Naive thymus-derived CD4-positive, alpha-beta T cell (primary cell): ENCODE measurements at regions not wholly inside any gene's neighbourhood (a gene's known extent, or its start where the extent isn't known, plus 50 kb on each side); places are given as distances from the start of the nearest gene placed in this dataset.

Source experiments
- ATAC-seq: fragments of 150-1000 bp; cut with Tn5 transposase; 2 replicates; pipeline ENCODE4 v1.10.0; 2021; ENCODE audit warnings: mild to moderate bottlenecking, moderate library complexity
- CTCF ChIA-PET: fragments of 350-600 bp; sonication (Branson Sonifier 250); formaldehyde crosslinking; loops from one replicate; lab custom pipeline; 2021; ENCODE audit warnings: antibody characterized with exemption; lab: Charles Lee
- POLR2A ChIA-PET: fragments of 350-600 bp; sonication (Branson Sonifier 250); formaldehyde crosslinking; loops from one replicate; lab custom pipeline; 2021; ENCODE audit warnings: antibody characterized with exemption, inconsistent platforms; lab: Charles Lee
- DNase-seq, 9 donors: peaks; one replicate each; pipeline versions ENCODE4 v3.0.0 to v3.0.0-alpha.2; 2020 to 2022; ENCODE audit warnings: mixed read lengths in 1 of 9
- H3K27ac ChIP-seq: one replicate; pipeline ENCODE4 v1.7.0; 2013; ENCODE audit warnings: mild to moderate bottlenecking, low read depth, low read length, moderate library complexity
- H3K27me3 ChIP-seq, 2 donors: one replicate each; pipeline ENCODE4 v1.7.0; 2013; ENCODE audit warnings: low read length in 2 of 2, mild to moderate bottlenecking in 2 of 2, moderate library complexity in 2 of 2; ENCODE audit not compliant: control insufficient read depth in 2 of 2, insufficient read depth in 2 of 2
- H3K36me3 ChIP-seq, 3 experiments: 1 replicate in 2 of 3; 2 replicates in 1 of 3; pipeline ENCODE4 v1.7.0; 2013; ENCODE audit warnings: low read length in 3 of 3, mild to moderate bottlenecking in 3 of 3, moderate library complexity in 1 of 3; ENCODE audit not compliant: insufficient read depth in 3 of 3, control insufficient read depth in 2 of 3
- H3K4me1 ChIP-seq, 2 donors: one replicate each; pipeline ENCODE4 v1.7.0; 2013; ENCODE audit warnings: low read length in 2 of 2, mild to moderate bottlenecking in 2 of 2, moderate library complexity in 1 of 2; ENCODE audit not compliant: control insufficient read depth in 2 of 2, insufficient read depth in 2 of 2
- H3K4me3 ChIP-seq: 2 replicates; pipeline ENCODE4 v1.7.0; 2013; ENCODE audit warnings: mild to moderate bottlenecking, low read length
- H3K9me3 ChIP-seq, 3 experiments: 1 replicate in 2 of 3; 2 replicates in 1 of 3; pipeline ENCODE4 v1.7.0; 2013; ENCODE audit warnings: low read length in 3 of 3; ENCODE audit not compliant: control insufficient read depth in 2 of 3
- H3K27ac Mint-ChIP-seq, 9 donors: one replicate each; pipeline ENCODE4 v1.8.0; 2020 to 2022; ENCODE audit warnings: mixed read lengths in 9 of 9, mild to moderate bottlenecking in 8 of 9, moderate library complexity in 5 of 9, inconsistent platforms in 2 of 9
- H3K27me3 Mint-ChIP-seq, 5 donors: one replicate each; pipeline ENCODE4 v1.8.0; 2021 to 2022; ENCODE audit warnings: mixed read lengths in 5 of 5, mild to moderate bottlenecking in 1 of 5
- H3K36me3 Mint-ChIP-seq, 5 donors: one replicate each; pipeline ENCODE4 v1.8.0; 2020 to 2022; ENCODE audit warnings: mixed read lengths in 5 of 5, mild to moderate bottlenecking in 3 of 5, inconsistent platforms in 1 of 5
- H3K4me1 Mint-ChIP-seq, 7 donors: one replicate each; pipeline ENCODE4 v1.8.0; 2020 to 2022; ENCODE audit warnings: mixed read lengths in 7 of 7, mild to moderate bottlenecking in 3 of 7, inconsistent platforms in 1 of 7
- H3K4me3 Mint-ChIP-seq, 10 donors: one replicate each; pipeline ENCODE4 v1.8.0; 2020 to 2022; ENCODE audit warnings: mild to moderate bottlenecking in 10 of 10, mixed read lengths in 10 of 10, moderate library complexity in 6 of 10, inconsistent platforms in 2 of 10
- H3K9me3 Mint-ChIP-seq, 11 donors: one replicate each; pipeline ENCODE4 v1.8.0; 2020 to 2022; ENCODE audit warnings: mixed read lengths in 11 of 11, mild to moderate bottlenecking in 4 of 11, inconsistent platforms in 1 of 11, moderate library complexity in 1 of 11
- intact Hi-C, 2 donors: fragments of 100-400 bp; cut with micrococcal nuclease; formaldehyde crosslinking; loops; one replicate each; pipeline ENCODE4 v1.15.1; 2023

- Histone ChIP-seq H3K27me3 (no peaks in the 10 kb centered on the region), H3K36me3 (no peaks in the 10 kb centered on the region), H3K4me3 (no peak overlapping the region), H3K9me3 (no peaks in the 10 kb centered on the region), H3K4me1 (no peaks in the 10 kb centered on the region), H3K27ac (no peak overlapping the region)
- DNase-seq (peak in 1 of 9 donors; percentile 32), ATAC-seq (no peak)
- Mint-ChIP-seq H3K27me3 (peaks cover 0 to 26% (median 6%) of the 10 kb centered on the region in 5 donors), H3K36me3 (no peaks in the 10 kb centered on the region), H3K9me3 (no peaks in the 10 kb centered on the region), H3K27ac (no peak overlapping the region), H3K4me3 (peak overlapping the region in 1 of 10 donors; percentile 29), H3K4me1 (peaks cover 0 to 32% (median 6%) of the 10 kb centered on the region in 7 donors)
- intact Hi-C loops, result no loop called here
- POLR2A ChIA-PET, result no interaction called here
- CTCF ChIA-PET, result no interaction called here
Measured at GRCh38 chr10:62992145-62992721, 140.9 kb upstream of the NRBF2 start.

GRCh38 chr10:62990126-62990525 is 143.0 kb upstream of the NRBF2 start:
- H3K4me1 ChIP-seq, result no peaks in the 10 kb centered on the region
- DNase-seq, result no peak
- no peaks in the 10 kb centered on the region for H3K36me3 Mint-ChIP-seq
- no peak overlapping the region for H3K27ac ChIP-seq
- no peaks in the 10 kb centered on the region for H3K36me3 ChIP-seq
- POLR2A ChIA-PET, result no interaction called here
- intact Hi-C loops, result no loop called here
- no peaks in the 10 kb centered on the region for H3K9me3 ChIP-seq
- H3K4me3 Mint-ChIP-seq, result no peak overlapping the region
- no peak overlapping the region for H3K4me3 ChIP-seq
- CTCF ChIA-PET, result no interaction called here
- H3K27me3 Mint-ChIP-seq, result peaks cover 0 to 26% (median 6%) of the 10 kb centered on the region in 5 donors
- ATAC-seq, result no peak
- peaks cover 0 to 18% (median 0%) of the 10 kb centered on the region in 7 donors for H3K4me1 Mint-ChIP-seq
- no peaks in the 10 kb centered on the region for H3K27me3 ChIP-seq
- peaks cover 0 to 2% (median 0%) of the 10 kb centered on the region in 11 donors for H3K9me3 Mint-ChIP-seq
- no peak overlapping the region for H3K27ac Mint-ChIP-seq

DNA sequence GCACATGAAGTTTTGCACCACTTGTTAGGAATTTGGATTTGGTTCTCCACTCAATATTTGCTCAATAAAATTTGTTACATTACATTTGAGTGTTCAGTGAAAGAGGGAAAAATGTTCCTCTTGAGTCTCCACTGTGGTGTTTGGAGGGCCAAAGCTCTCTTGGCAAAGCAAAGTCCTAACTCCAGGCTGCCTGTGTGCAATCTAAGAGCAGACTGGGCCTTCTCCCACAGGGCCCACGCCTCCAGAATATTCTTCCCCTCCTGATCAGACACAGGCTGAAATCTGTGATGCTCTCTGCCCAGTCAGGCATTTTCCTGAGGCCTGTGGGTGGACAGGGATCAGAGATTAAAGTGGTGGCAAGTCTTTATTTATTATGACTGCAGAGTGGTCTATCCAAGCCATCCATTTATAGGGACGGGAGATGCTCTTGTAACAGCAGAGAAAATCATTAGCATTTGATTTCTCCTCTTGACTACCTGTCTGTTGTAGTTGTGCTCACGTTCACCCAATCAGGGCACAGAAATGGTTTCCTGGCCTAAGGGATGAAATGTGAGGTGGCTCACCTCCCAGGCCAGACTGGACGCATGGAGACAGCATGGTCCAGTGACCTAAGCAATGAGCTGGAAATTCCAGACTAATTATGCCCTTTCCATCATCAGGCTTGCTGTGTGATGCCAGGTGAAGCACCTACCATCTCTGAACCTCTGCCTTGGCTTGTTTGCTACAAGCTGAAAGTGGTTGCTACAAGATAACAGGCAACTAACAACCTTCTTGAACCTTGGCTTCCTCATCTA is 147.1 kb upstream of the NRBF2 start:
- H3K27ac ChIP-seq, result no peak overlapping the region
- intact Hi-C loops, result no loop called here
- ChIA-PET CTCF (no interaction called here), POLR2A (no interaction called here)
- Mint-ChIP-seq H3K27me3 (peaks cover 0 to 20% (median 4%) of the 10 kb centered on the region in 5 donors), H3K4me3 (no peak overlapping the region), H3K4me1 (peaks cover 0 to 7% (median 0%) of the 10 kb centered on the region in 7 donors), H3K9me3 (peaks cover 0 to 2% (median 0%) of the 10 kb centered on the region in 11 donors), H3K36me3 (no peaks in the 10 kb centered on the region), H3K27ac (no peak overlapping the region)
- no peak overlapping the region for H3K4me3 ChIP-seq
- no peaks in the 10 kb centered on the region for H3K9me3 ChIP-seq
- H3K4me1 ChIP-seq, result no peaks in the 10 kb centered on the region
- H3K36me3 ChIP-seq, result no peaks in the 10 kb centered on the region
- ATAC-seq, result no peak
- DNase-seq, result no peak
- no peaks in the 10 kb centered on the region for H3K27me3 ChIP-seq

- CTCF ChIA-PET, result no interaction called here
- Mint-ChIP-seq H3K36me3 (peaks cover 0 to 3% (median 0%) of the 10 kb centered on the region in 5 donors), H3K27me3 (peaks cover 0 to 6% (median 0%) of the 10 kb centered on the region in 5 donors), H3K4me1 (peaks cover 0 to 4% (median 0%) of the 10 kb centered on the region in 7 donors), H3K4me3 (no peak overlapping the region), H3K9me3 (peaks cover 0 to 7% (median 0%) of the 10 kb centered on the region in 11 donors), H3K27ac (no peak overlapping the region)
- H3K27ac ChIP-seq, result no peak overlapping the region
- POLR2A ChIA-PET, result no interaction called here
- no peaks in the 10 kb centered on the region for H3K36me3 ChIP-seq
- ATAC-seq (no peak), DNase-seq (no peak)
- H3K27me3 ChIP-seq, result no peaks in the 10 kb centered on the region
- intact Hi-C loops, result no loop called here
- H3K4me3 ChIP-seq, result no peak overlapping the region
- no peaks in the 10 kb centered on the region for H3K4me1 ChIP-seq
- H3K9me3 ChIP-seq, result no peaks in the 10 kb centered on the region
Measured at GRCh38 chr10:62981096-62981495, 152.0 kb upstream of the NRBF2 start.

GRCh38 chr10:62980687-62981086 is 152.4 kb upstream of the NRBF2 start:
- Histone ChIP-seq H3K4me1 (no peaks in the 10 kb centered on the region), H3K27me3 (no peaks in the 10 kb centered on the region), H3K4me3 (no peak overlapping the region), H3K36me3 (no peaks in the 10 kb centered on the region), H3K9me3 (no peaks in the 10 kb centered on the region), H3K27ac (no peak overlapping the region)
- ChIA-PET POLR2A (no interaction called here), CTCF (no interaction called here)
- Mint-ChIP-seq H3K27me3 (peaks cover 0 to 10% (median 0%) of the 10 kb centered on the region in 5 donors), H3K4me3 (no peak overlapping the region), H3K27ac (no peak overlapping the region), H3K4me1 (peaks cover 0 to 4% (median 0%) of the 10 kb centered on the region in 7 donors), H3K9me3 (peaks cover 0 to 7% (median 0%) of the 10 kb centered on the region in 11 donors), H3K36me3 (peaks cover 0 to 3% (median 0%) of the 10 kb centered on the region in 5 donors)
- DNase-seq (peak in 1 of 9 donors; percentile 40), ATAC-seq (no peak)
- intact Hi-C loops, result no loop called here

DNA sequence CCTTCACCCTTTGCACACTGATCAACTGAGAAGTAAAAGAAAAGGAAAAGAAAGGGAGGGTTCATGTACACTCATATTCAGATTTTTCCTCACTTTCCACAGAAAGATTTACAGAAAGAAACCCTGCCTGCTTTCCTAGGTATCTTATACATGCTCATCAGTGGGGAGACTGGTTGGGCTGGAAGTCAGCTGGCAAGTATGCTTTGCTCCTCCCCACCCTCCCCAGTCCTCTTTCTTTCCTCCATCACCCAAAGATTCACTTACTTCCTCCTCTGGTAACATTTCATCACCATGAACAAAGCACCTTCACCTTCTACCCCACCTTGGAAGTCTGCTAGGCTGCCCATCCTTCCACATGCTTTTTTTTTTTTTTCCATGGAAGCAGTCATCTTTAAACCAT is 153.2 kb upstream of the NRBF2 start:
- H3K27me3 Mint-ChIP-seq, result peaks cover 2 to 18% (median 6%) of the 10 kb centered on the region in 5 donors
- peaks cover 0 to 4% (median 0%) of the 10 kb centered on the region in 7 donors for H3K4me1 Mint-ChIP-seq
- H3K27ac Mint-ChIP-seq, result no peak overlapping the region
- CTCF ChIA-PET, result no interaction called here
- no peak for ATAC-seq
- Histone ChIP-seq H3K4me3 (no peak overlapping the region), H3K9me3 (no peaks in the 10 kb centered on the region), H3K4me1 (no peaks in the 10 kb centered on the region), H3K27ac (no peak overlapping the region), H3K36me3 (no peaks in the 10 kb centered on the region), H3K27me3 (no peaks in the 10 kb centered on the region)
- intact Hi-C loops, result no loop called here
- peaks cover 0 to 6% (median 3%) of the 10 kb centered on the region in 5 donors for H3K36me3 Mint-ChIP-seq
- no peak overlapping the region for H3K4me3 Mint-ChIP-seq
- DNase-seq, result no peak
- POLR2A ChIA-PET, result interaction anchor here (0.6 kb wide), 1 partner anchor 208 kb away, joined by 3 read pairs; no protein-coding TSS in a partner anchor
- H3K9me3 Mint-ChIP-seq, result peaks cover 0 to 13% (median 6%) of the 10 kb centered on the region in 11 donors
